HG03469 (cell line): ENCODE measurements at regions not wholly inside any gene's neighbourhood (a gene's known extent, or its start where the extent isn't known, plus 50 kb on each side); places are given as distances from the start of the nearest gene placed in this dataset.

Experiments used
- ATAC-seq: cut with Tn5 transposase; IDR thresholded peaks from one replicate; pipeline ENCODE4 v1.9.1; 2021; ENCODE audit warnings: mild to moderate bottlenecking, moderate library complexity, moderate number of reproducible peaks; ENCODE audit not compliant: unreplicated experiment

DNA sequence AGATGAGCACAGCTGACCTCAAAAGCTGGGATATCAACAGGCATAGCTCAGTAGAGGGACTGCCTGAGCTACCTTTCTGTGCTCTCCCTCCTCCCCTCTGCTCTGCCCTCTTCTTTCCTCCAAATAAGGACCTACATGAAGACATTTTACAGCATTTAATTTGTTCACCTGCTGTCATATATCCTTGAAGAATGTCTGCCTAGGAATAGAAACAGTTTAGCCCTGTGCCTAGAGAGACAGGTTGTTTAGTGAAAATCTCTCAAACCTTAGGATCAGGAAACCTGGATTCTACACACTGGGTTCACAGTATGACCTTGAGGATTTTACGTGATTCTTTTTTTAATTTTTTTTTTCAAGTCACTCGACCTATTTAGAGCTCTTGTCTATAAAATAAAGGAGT is 213.0 kb upstream of the SETBP1 start:
- no peak for ATAC-seq

DNA sequence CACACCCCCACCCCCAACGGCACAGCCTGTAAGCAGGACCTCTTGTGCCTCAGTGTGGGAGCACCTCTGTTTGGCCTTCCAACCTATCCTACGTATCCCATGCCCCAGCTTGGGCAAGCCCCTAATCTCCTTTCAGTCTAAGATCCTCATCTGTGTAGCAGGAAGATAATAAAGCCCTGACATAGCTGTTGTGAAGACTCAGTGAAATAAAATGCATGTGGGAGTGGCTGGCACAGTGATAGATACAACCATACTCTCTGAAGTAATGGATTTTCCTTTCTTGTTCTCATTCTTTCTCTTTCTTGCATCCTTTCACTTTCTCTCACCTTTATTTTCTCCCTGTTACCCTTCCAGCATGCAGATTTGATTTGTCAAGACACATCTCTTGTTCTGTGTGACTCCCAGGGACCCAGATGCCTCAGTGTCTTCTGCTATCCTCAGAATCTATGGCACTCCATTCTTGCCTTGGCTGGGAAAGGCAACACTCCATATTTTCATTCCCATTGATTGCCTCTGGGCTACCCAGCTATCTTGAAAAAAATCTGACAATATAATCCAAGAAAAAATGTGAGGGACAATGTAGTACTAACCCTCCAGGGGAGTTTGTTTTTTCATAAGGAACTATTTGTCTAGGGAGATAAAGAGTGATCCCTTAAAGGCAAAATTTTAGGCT is 207.2 kb upstream of the SETBP1 start:
- ATAC-seq = no peak

DNA sequence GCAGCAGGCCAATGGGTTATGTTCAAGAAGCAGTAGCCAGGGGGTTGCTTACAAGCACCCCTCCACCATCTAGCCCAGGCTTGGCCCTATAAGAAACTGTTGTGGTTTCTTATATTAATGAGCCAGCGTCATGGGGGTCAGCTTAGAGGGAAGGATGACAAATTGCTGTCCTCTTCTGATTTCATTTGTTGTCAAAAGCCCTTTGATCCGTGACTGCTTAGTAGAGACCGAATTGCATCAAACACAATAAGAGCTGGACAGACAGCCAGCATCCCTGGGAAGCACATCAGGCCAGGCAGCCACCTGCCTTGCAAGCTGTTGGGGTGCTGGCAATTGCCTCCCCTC is 206.6 kb upstream of the SETBP1 start:
- no peak for ATAC-seq

DNA sequence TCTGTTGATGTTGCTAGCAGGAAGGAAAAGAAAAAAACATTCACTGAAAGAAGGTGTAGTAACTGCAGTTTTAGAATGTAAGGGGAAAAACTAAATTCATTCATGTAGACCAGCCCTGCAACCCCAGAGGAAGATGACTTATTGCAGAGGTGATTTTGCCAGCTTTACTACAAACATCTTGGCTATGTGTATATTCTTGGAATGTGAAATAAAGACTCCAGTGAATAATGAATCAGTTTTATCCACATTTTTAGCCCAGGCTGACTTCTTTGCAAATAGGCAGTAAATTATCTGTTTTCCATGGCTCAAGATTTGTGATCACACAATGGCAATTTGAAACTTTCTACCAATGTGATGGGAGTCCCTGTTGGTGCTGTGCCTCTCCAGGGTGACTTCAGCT is 206.1 kb upstream of the SETBP1 start:
- ATAC-seq = no peak

DNA sequence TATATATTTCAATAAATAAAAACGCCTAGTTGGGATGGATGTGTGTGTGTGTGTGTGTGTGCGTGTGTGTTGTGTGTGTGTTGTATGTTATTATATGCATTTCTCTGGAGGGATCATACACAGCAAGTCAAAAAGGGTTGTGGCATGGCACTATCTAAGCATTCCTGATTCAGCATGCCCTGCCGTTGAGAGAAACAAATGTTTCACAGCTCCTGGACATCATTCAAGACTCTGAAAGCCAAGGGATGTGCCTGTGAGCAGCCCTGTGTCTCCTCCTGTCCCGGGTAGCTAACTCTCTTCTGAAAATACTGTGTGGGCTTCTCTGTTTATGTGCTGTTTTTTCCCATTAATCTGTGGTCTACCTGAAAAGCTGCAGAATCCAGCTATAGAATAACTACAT is 197.9 kb upstream of the SETBP1 start:
- ATAC-seq = no peak

DNA sequence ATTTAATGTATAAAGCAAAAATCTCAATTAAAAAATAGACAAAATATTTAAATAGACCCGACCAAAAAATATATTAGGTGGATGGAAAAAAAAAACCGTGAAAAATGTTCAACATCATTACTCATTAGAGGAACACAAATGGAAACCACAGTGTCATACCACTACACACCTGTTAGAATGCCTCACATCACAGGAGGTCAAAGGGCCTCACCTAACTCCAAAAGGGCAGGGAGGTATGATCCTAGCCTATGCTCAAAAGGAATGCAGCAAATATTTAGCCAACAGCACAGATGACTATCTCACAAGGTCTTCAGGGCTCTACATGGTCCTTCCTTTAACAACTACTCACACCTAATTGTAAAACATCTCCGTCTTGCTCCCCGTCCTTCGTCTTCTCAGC is 185.5 kb upstream of the SETBP1 start:
- no peak for ATAC-seq

DNA sequence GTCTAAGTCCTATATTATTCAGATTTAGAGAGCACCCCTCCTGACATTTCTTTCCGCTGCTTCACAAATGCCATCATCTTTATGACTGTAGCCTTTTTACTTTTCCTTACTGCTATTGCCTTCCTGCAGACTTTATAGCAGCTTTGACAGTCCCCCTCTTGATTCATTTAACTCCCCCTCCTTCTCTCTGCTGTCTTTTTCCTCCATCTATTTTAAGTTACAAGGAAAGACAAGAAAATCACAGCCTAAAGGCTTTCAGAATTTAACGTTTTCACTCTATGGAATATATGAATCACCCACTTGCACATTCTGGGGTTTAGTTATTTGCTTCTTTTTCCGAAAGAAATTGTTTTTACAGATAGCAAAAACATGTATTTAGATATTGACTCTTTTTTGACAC is 183.4 kb upstream of the SETBP1 start:
- ATAC-seq = no peak

DNA sequence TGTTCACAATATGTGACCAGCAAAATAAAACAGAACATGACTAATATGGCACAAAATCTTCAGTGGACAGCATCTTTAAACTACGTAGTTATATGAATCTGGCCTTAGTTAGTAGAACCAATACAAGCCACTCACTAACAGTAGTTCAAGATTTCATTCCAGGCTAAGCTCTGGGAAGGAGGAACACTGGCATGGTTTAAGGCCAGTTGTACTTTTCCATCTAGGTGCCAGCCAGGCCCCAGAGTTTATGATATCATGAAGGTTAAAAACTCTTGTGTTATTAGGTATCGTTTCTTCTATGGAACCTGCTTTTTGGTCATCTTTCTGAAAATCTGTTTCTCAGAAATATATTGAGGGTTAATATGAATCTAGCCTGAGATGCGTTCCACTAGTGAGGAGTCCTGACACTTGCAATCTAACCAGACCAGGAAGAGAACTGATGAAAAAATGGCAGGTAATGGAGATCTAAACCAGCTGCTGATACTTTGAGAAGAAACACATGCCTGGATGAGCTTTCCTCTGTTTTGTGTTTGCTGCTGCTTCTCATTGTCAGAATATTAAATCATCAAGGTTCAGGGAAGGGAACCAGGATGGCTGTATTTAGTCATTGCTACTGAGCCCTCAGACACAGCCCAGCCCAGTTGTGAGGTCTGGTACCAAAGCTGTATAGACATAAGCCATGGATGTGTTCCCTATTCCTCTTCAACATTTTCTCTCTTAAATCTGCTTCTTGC is 182.8 kb upstream of the SETBP1 start:
- ATAC-seq = no peak

DNA sequence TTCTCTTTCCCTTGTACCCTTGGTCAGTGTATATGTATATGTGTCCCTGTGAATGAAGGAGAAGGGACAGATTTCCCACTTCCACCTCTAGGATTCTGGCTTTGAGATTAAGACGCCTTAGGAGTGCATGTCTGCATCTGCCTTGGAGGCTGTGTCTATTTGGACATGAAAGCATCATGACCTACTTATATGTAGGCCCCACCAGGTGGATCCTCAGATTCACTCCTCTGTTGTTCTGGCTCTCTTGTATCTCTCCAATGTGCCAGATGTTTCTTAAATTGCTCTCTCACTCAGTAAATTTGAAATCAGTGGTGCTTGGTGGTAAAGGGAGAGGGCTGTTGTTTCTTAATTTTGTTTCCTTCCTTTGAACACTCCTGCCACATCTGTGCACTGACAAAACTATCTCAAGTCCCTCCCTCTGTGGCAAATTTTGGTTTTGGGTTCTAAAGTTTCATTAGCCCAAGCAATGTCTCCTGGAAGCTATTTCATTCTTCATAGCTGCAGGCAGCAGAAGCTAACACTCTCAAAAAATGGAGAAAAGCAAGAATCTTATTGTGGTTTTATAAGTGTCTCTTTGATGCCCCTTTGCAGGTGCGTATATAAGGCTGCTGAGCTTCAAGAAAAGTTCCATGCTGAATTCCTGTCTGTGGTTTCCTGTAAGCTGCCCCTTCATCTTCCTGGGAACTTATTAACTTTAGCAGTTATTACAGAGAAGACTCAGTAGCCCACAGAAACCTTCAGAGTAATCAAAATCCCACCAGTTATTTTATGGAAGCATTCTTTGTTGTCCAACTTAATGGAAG is 179.7 kb upstream of the SETBP1 start:
- no peak for ATAC-seq

DNA sequence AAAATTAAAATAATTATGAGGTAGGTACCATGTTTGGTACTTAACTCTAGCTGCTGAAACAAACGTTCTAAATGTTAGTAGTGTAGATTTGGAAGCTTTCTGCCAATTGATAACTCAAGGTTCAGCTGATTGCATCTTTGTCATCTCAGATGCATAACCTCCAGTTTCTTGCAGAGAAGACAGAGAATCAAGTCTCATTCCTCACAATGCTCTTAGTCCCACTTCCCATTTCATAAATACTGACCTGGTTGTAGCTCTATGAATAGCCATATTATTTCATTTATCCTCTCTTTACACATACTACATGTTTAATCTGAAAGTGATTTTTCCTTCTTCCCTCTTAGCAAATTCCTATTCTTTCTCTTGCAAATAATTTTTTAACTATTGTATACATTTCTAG is 178.5 kb upstream of the SETBP1 start:
- ATAC-seq = no peak

DNA sequence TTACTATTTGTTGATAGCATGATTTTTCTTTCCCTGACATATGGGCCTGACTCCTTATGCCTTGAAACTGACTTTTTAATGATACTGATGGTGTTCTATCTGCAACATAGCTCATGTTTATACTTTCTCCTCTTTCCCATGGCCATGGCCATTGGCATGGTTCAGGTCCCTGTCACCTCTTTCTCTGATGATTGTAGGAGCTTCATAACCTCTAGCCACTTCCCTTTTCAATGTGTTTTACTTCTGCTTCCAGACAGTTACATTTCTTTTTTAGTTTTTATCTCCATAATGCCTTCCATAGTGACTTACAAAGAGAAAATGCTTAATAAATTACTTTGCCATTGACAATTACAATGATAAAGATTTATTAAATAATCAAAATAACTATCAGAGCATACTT is 177.9 kb upstream of the SETBP1 start:
- peak; percentile 33 for ATAC-seq

DNA sequence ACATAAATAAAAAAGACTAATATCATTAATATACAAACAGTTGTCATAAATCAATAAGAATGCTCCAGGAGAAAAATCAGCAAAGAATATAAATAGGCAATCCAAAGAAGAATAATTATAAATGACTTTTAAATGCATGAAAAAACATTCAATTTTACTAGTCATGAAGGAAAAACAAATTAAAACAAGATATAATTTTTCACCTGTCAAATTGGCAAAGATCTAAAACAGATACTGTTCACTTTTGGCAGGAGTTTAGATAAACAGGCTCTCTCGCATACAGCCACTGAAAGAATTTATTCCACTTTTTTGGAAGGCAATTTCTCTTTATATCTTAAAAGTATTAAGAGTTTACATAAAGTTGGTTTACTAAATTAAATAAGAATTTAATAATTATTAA is 176.8 kb upstream of the SETBP1 start:
- ATAC-seq = no peak

DNA sequence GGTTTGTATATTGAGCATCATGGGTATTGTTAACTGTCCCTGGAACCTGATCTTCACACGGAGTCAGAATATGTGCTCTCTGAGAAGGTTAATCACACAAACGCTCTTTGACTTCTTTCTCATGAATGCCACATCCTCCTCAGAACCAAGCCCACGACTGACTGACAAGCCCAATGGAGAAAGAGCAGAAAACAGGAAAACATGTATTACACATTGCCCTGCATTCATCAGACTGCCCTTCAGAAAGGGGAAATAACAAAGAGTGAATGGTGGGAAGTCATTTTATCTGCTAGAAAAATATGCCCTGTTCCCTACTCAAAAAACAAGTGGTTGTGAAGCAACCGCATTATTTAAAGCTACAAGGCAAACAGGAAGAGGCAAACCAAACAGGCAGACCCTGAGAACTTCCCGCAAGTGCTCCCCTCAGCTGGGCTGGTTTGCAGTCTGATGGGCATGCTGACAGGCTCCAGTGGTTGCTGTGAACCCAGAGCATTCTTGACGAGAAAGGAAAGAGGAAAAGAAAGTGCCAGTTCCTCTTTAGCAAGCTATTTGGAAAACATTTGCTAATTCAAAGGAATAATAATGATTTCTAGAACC is 172.9 kb upstream of the SETBP1 start:
- ATAC-seq = peak; percentile 66

DNA sequence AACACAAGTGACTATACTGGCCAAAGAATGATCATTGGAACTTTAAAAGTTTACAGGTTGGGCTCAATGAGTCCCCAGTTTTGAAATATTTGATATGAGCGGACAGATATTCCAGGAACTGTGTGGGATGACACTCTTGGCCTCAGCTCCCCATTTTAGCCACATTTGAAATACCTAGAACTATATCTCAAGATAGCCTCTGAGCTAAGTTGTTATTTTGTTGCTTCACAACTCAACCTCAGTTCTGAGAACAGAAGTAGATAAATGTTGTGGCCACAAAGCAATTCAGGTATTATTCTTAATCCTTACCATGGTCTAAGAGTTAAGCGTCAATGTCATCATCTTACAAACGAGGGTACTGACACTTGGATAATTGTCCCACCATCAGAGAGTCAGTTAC is 172.2 kb upstream of the SETBP1 start:
- ATAC-seq = no peak

DNA sequence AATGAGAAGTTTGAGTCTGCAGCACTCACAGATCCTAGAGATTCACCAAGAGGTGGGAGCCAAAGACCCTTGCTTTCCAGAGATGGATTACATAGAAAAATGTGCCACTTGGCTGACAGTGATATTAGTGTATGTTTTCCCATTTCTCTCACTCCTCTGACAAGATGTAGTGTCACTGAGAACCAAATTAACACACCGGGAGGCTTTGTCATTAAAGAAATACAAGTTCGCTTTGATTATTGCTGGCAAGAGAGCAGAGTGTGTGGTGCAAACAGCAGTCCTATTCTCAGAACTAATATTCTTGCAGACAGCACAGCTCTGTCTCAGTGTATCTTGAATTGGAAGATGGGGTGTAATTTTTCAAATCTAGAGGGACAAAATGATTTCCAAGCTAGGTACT is 171.6 kb upstream of the SETBP1 start:
- ATAC-seq = no peak

DNA sequence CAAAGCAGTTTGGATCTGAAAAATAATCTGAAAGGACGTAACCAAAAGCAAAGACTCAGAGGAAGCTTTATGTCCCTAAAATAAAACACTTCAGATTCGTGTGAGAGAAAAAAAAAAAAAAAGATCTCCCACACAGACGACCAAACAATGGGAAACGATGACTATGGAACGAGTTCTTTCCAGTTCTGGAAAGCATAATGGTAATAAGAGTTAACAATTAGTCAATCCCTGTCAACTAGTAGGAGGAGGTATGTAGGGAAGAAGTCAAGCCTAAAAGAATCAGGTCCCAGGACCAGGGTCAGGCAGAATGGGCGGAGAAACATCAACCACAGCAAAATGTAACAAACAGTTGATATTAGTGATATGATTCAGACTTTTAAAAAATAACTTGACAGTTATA is 170.3 kb upstream of the SETBP1 start:
- no peak for ATAC-seq

DNA sequence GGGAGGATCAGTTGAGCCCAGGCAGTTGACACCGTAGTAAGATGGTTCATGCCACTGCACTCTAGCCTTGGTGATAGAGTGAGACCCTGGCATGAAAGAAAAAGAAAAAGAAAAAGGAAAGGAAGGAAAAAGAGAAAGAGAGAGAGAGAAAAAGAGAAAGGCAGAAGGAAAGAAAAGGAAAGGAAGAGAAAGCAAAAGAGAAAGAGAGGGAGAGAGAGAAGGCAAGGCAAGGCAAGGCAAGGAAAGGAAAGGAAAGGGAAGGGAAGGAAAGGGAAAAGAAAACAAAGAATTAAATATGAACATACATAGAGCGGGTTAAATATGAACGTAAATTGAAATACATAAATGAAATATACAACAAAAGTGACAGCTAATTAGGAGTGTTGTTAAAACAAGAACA is 167.5 kb upstream of the SETBP1 start:
- ATAC-seq = no peak

DNA sequence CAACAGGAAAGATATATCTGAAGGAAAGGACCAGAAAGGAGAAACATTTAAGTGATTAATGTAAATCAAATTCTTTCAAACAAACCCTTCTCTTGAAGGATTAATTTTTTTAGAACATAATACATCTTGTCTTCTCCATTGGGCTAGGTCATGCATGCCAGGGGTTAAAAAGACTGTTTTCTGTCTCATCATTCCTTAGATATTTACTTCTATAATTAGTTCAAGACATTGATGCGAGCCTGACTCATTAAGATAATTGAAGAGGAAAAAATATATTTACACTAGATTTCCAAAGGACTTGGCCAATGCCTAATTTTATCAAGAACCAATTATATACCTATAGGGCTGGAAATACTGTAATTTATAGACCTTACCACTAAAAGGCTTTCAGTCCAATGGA is 166.6 kb upstream of the SETBP1 start:
- ATAC-seq = no peak

DNA sequence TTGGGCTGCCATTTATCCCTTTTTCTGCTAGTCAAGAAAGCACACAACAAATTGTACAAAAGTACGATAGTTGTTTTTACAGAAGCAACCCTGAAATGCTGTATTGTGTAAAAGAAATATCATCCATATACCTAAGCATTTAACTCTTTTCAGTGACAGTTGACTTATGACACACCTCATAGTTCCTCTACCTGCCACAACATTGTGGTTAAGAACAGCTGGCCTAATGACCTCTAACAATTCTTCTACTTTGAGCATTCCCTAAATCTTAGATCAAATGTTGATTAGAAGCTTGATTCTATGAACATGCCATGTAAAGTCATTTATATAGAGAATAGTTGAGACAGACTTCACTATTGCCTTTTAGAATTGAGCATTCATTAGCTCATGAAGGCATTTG is 165.9 kb upstream of the SETBP1 start:
- no peak for ATAC-seq

DNA sequence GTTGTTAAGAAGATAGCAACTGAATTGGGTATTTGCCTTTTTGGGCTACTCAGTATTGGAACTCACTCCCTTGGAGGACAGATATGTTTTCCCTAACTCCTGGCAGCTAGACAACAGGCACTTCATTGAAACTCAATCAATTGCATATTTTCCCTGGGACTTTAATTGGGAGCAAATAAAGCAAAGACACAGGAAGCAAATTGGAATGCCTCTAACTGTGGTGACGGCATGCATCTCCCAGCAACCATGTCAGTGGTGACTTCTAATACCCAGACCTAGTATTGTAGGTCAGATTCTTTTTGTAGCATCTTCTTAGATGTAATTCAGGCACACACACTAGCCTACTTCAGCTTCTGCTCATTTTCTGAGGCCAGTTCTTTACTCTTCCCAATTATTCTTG is 164.2 kb upstream of the SETBP1 start:
- no peak for ATAC-seq

DNA sequence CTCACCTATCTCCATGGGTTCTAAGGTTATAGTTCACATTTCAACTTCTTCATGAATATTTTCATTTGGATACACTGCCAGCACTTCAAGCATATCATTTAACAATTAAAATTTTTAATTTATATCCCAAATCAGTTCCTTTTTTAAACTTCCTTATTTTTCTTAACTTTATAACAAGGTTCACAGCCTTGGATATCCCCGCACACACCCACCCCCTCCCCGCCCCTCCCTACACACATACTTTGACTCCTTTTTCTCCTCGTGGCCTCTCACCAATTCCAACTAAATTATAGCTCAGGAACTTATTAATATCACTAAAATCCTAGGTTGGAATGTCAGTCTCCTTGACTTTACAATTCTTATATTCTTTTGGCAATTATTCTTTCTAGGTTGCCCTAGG is 163.6 kb upstream of the SETBP1 start:
- no peak for ATAC-seq
